C4-2B (cell line): ENCODE measurements at regions not wholly inside any gene's neighbourhood (a gene's known extent, or its start where the extent isn't known, plus 50 kb on each side); places are given as distances from the start of the nearest gene placed in this dataset.

ENCODE experiments used
- CTCF ChIP-seq: fragments of 450-650 bp; conservative IDR thresholded peaks from 2 replicates; pipeline ENCODE4 v1.5.1; 2017; ENCODE audit warnings: mild to moderate bottlenecking
- ZFX ChIP-seq: fragments of 450-650 bp; IDR thresholded peaks from 2 replicates; pipeline ENCODE4 v1.6.1; 2017

- TF ChIP-seq CTCF (no peak), ZFX (no peak)
Measured at GRCh38 chr12:116393255-116393654, 115.8 kb upstream of the MED13L start.
